Chondrocyte (in vitro differentiated cells): ENCODE measurements at regions not wholly inside any gene's neighbourhood (a gene's known extent, or its start where the extent isn't known, plus 50 kb on each side); places are given as distances from the start of the nearest gene placed in this dataset.
"Not testable (repeated sequence)": the region's sequence is repeated elsewhere in the genome, so short reads cannot be mapped to it uniquely, and the experiment has no call there.

ENCODE experiments used
- DNase-seq: peaks from one replicate; pipeline ENCODE4 v3.0.0; 2021; ENCODE audit warnings: mixed read lengths, low spot score
- H3K27ac Mint-ChIP-seq: one replicate; pipeline ENCODE4 v1.8.0; 2021; ENCODE audit warnings: mild to moderate bottlenecking, moderate library complexity, mixed read lengths; ENCODE audit not compliant: unreplicated experiment
- H3K27me3 Mint-ChIP-seq: 2 replicates; pipeline ENCODE4 v1.8.0; 2021; ENCODE audit warnings: low read depth, mixed read lengths
- H3K36me3 Mint-ChIP-seq: 2 replicates; pipeline ENCODE4 v1.8.0; 2021; ENCODE audit warnings: low read depth, mixed read lengths
- H3K4me1 Mint-ChIP-seq: 2 replicates; pipeline ENCODE4 v1.8.0; 2021; ENCODE audit warnings: low read depth, mild to moderate bottlenecking, mixed read lengths
- H3K4me3 Mint-ChIP-seq: one replicate; pipeline ENCODE4 v1.8.0; 2021; ENCODE audit warnings: mild to moderate bottlenecking, moderate library complexity, mixed read lengths; ENCODE audit not compliant: unreplicated experiment
- H3K9me3 Mint-ChIP-seq: 2 replicates; pipeline ENCODE4 v1.8.0; 2021; ENCODE audit warnings: low read depth, mixed read lengths
- TF ChIP-seq, protein P1 (sequence below): fragments of 200-600 bp; sonication (generic); IDR thresholded peaks from 2 replicates; pipeline ENCODE4 v1.5.0; 2021; ENCODE audit warnings: antibody characterized with exemption, mild to moderate bottlenecking, moderate library complexity

- DNase-seq: no peak
- Mint-ChIP-seq H3K4me1 (peaks cover 5% of the 10 kb centered on the region), H3K4me3 (no peak overlapping the region), H3K36me3 (no peaks in the 10 kb centered on the region), H3K27me3 (no peaks in the 10 kb centered on the region), H3K9me3 (peaks cover 4% of the 10 kb centered on the region), H3K27ac (no peak overlapping the region)
- TF ChIP-seq, protein P1, sequence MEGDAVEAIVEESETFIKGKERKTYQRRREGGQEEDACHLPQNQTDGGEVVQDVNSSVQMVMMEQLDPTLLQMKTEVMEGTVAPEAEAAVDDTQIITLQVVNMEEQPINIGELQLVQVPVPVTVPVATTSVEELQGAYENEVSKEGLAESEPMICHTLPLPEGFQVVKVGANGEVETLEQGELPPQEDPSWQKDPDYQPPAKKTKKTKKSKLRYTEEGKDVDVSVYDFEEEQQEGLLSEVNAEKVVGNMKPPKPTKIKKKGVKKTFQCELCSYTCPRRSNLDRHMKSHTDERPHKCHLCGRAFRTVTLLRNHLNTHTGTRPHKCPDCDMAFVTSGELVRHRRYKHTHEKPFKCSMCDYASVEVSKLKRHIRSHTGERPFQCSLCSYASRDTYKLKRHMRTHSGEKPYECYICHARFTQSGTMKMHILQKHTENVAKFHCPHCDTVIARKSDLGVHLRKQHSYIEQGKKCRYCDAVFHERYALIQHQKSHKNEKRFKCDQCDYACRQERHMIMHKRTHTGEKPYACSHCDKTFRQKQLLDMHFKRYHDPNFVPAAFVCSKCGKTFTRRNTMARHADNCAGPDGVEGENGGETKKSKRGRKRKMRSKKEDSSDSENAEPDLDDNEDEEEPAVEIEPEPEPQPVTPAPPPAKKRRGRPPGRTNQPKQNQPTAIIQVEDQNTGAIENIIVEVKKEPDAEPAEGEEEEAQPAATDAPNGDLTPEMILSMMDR: no peak
Observed at GRCh38 chr1:194062962-194063361, 876.5 kb upstream of the B3GALT2 start.

GRCh38 chr1:194062526-194062925 lies 876.1 kb upstream of the B3GALT2 start:
- TF ChIP-seq, protein P1: no peak
- DNase-seq: no peak
- H3K27me3 Mint-ChIP-seq: no peaks in the 10 kb centered on the region
- H3K4me3 Mint-ChIP-seq: no peak overlapping the region
- H3K4me1 Mint-ChIP-seq: peaks cover 5% of the 10 kb centered on the region
- peaks cover 4% of the 10 kb centered on the region for H3K9me3 Mint-ChIP-seq
- H3K27ac Mint-ChIP-seq: no peak overlapping the region
- H3K36me3 Mint-ChIP-seq: no peaks in the 10 kb centered on the region

- peaks cover 9% of the 10 kb centered on the region for H3K4me1 Mint-ChIP-seq
- no peak overlapping the region for H3K4me3 Mint-ChIP-seq
- H3K27me3 Mint-ChIP-seq: no peaks in the 10 kb centered on the region
- H3K9me3 Mint-ChIP-seq: peaks cover 4% of the 10 kb centered on the region
- H3K36me3 Mint-ChIP-seq: no peaks in the 10 kb centered on the region
- H3K27ac Mint-ChIP-seq: no peak overlapping the region
- DNase-seq: no peak
- TF ChIP-seq, protein P1: no peak
Observed at GRCh38 chr1:194060481-194060880, 874.1 kb upstream of the B3GALT2 start.

GRCh38 chr1:194058268-194058667 lies 871.9 kb upstream of the B3GALT2 start:
- peaks cover 13% of the 10 kb centered on the region for H3K4me1 Mint-ChIP-seq
- H3K4me3 Mint-ChIP-seq, H3K9me3 Mint-ChIP-seq, H3K27me3 Mint-ChIP-seq, H3K27ac Mint-ChIP-seq, DNase-seq, H3K36me3 Mint-ChIP-seq: not testable (repeated sequence)

DNA sequence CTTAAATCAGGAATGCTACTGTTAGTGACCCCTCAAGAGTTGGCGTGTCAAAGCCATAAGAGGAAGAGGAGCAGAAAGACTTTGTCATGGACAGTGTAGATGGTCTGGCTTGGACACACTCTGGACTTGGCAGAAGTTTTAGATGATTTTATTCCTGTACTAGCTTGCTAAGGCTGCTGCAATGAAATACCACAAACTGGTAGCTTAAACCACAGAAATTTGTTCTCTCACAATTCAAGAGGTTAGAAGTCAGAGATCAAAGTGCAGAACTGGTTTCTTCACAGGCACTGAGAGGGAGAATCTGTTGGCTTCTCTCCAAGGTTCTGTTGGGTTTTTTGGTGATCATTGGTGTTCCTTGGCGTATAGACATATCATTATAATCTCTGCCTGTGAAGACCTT lies 869.8 kb upstream of the B3GALT2 start:
- no peaks in the 10 kb centered on the region for H3K36me3 Mint-ChIP-seq
- DNase-seq: no peak
- peaks cover 8% of the 10 kb centered on the region for H3K4me1 Mint-ChIP-seq
- H3K4me3 Mint-ChIP-seq: no peak overlapping the region
- H3K27me3 Mint-ChIP-seq: no peaks in the 10 kb centered on the region
- H3K9me3 Mint-ChIP-seq: no peaks in the 10 kb centered on the region
- no peak overlapping the region for H3K27ac Mint-ChIP-seq
- TF ChIP-seq, protein P1: no peak

DNA sequence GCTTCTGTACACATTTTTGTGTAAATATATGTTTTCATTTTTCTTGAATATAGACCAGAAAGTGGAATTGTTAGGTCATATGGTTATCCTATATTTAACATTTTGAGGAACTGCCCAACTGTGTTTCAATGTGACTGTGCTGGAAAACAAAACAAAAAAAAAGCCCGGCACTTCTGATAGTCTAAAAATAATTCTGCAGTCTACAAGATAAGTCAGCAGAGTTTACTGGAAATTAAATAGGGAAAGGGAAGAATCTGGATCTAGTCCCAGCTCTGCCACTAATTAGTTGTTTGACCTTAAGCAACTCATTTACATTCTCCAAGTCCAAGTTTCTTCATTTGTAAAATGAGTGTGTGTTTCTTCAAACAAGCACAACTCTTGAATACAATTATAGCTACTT lies 869.1 kb upstream of the B3GALT2 start:
- H3K27ac Mint-ChIP-seq: no peak overlapping the region
- H3K4me3 Mint-ChIP-seq: no peak overlapping the region

More for the DNA sequence above, 869.1 kb upstream of the B3GALT2 start:
- no peak for DNase-seq
- H3K4me1 Mint-ChIP-seq: peaks cover 8% of the 10 kb centered on the region
- H3K36me3 Mint-ChIP-seq: no peaks in the 10 kb centered on the region
- TF ChIP-seq, protein P1: no peak
- H3K27me3 Mint-ChIP-seq: no peaks in the 10 kb centered on the region
- no peaks in the 10 kb centered on the region for H3K9me3 Mint-ChIP-seq
